ENCODE measurements at regions not wholly inside any gene's neighbourhood (a gene's known extent, or its start where the extent isn't known, plus 50 kb on each side); places are given as distances from the start of the nearest gene placed in this dataset.

GRCh38 chr2:58680755-58681310 is 439.7 kb upstream of the FANCL start:
- no peak for TF ChIP-seq CTCF (IDR thresholded peaks at IDR 0.05)
- TF ChIP-seq POLR2A (IDR thresholded peaks at IDR 0.05), result no peak
